ENCODE measurements at regions not wholly inside any gene's neighbourhood (a gene's known extent, or its start where the extent isn't known, plus 50 kb on each side); places are given as distances from the start of the nearest gene placed in this dataset.

- TF ChIP-seq CTCF (conservative IDR thresholded peaks at IDR 0.05; ENCODE audit: low read depth, low read length) (no peak), EZH2 (IDR thresholded peaks at IDR 0.05; ENCODE audit: borderline replicate concordance, low read depth, low read length, poor library complexity, severe bottlenecking) (no peak)
Observed at GRCh38 chr2:118523761-118524160, 323.7 kb downstream of the EN1 start.

Data from A673 (cell line).